WTC11 (cell line): ENCODE measurements at regions not wholly inside any gene's neighbourhood (a gene's known extent, or its start where the extent isn't known, plus 50 kb on each side); places are given as distances from the start of the nearest gene placed in this dataset.

Source experiments
- ATAC-seq: fragments of 200-7000 bp; cut with Tn5 transposase; 2 replicates; pipeline ENCODE4 v1.10.0; 2021; ENCODE audit warnings: mild to moderate bottlenecking, moderate library complexity
- CTCF ChIA-PET: fragments of 300-600 bp; sonication (Branson Sonifier 250); formaldehyde crosslinking; loops from one replicate; lab custom pipeline; 2021; ENCODE audit warnings: antibody characterized with exemption; lab: Charles Lee
- POLR2A ChIA-PET: fragments of 350-600 bp; sonication (Branson Sonifier 250); formaldehyde crosslinking; loops from one replicate; lab custom pipeline; 2021; ENCODE audit warnings: antibody characterized with exemption; lab: Charles Lee
- DNase-seq: peaks from one replicate; pipeline ENCODE4 v3.0.0; 2021; ENCODE audit warnings: low spot score
- H3K27ac Mint-ChIP-seq: 2 replicates; pipeline ENCODE4 v1.8.0; 2021; ENCODE audit warnings: mixed read lengths
- H3K27me3 Mint-ChIP-seq: 2 replicates; pipeline ENCODE4 v1.8.0; 2021; ENCODE audit warnings: low read depth, mild to moderate bottlenecking, moderate library complexity, mixed read lengths
- H3K36me3 Mint-ChIP-seq: 2 replicates; pipeline ENCODE4 v1.8.0; 2021; ENCODE audit warnings: mixed read lengths
- H3K4me1 Mint-ChIP-seq: 2 replicates; pipeline ENCODE4 v1.8.0; 2022; ENCODE audit warnings: mixed read lengths
- H3K4me3 Mint-ChIP-seq: 2 replicates; pipeline ENCODE4 v1.8.0; 2021; ENCODE audit warnings: mild to moderate bottlenecking, moderate library complexity, mixed read lengths
- H3K9me3 Mint-ChIP-seq: 2 replicates; pipeline ENCODE4 v1.8.0; 2021; ENCODE audit warnings: mixed read lengths
- ATF1 ChIP-seq: sonication (generic); formaldehyde crosslinking; IDR thresholded peaks from 2 replicates; pipeline ENCODE4 v1.8.1; 2023; ENCODE audit warnings: mild to moderate bottlenecking, moderate library complexity, missing genetic modification reagents
- CREB1 ChIP-seq: sonication (generic); formaldehyde crosslinking; IDR thresholded peaks from 2 replicates; pipeline ENCODE4 v1.8.0; 2023; ENCODE audit warnings: mild to moderate bottlenecking, missing genetic modification reagents
- FOXJ3 ChIP-seq: sonication (generic); formaldehyde crosslinking; IDR thresholded peaks from 2 replicates; pipeline ENCODE4 v1.9.0; 2021; ENCODE audit warnings: missing genetic modification reagents, mild to moderate bottlenecking, borderline replicate concordance
- HMGA2 ChIP-seq: fragments of 250-450 bp; sonication (Bioruptor Pico); IDR thresholded peaks from 2 replicates; pipeline ENCODE4 v1.4.0; 2021; ENCODE audit warnings: mild to moderate bottlenecking, moderate library complexity
- IRF2 ChIP-seq: sonication (generic); formaldehyde crosslinking; IDR thresholded peaks from 2 replicates; pipeline ENCODE4 v1.8.0; 2022; ENCODE audit warnings: low read depth, missing genetic modification reagents, borderline replicate concordance
- NFATC4 ChIP-seq: fragments of 250-450 bp; sonication (Bioruptor Pico); IDR thresholded peaks from 2 replicates; pipeline ENCODE4 v1.9.0; 2021; ENCODE audit warnings: mild to moderate bottlenecking
- NR2C2 ChIP-seq: sonication (generic); formaldehyde crosslinking; IDR thresholded peaks from 2 replicates; pipeline ENCODE4 v1.8.0; 2022; ENCODE audit warnings: mild to moderate bottlenecking, missing genetic modification reagents
- NR3C1 ChIP-seq: sonication (generic); formaldehyde crosslinking; conservative IDR thresholded peaks from 2 replicates; pipeline ENCODE4 v1.8.1; 2023; ENCODE audit warnings: low read depth, mild to moderate bottlenecking, missing genetic modification reagents
- SMAD3 ChIP-seq: sonication (generic); formaldehyde crosslinking; IDR thresholded peaks from 2 replicates; pipeline ENCODE4 v1.8.0; 2022; ENCODE audit warnings: missing genetic modification reagents, mild to moderate bottlenecking, borderline replicate concordance
- SMAD4 ChIP-seq: sonication (generic); formaldehyde crosslinking; IDR thresholded peaks from 2 replicates; pipeline ENCODE4 v1.8.0; 2022; ENCODE audit warnings: mild to moderate bottlenecking, missing genetic modification reagents
- SP1 ChIP-seq: sonication (generic); formaldehyde crosslinking; conservative IDR thresholded peaks from 2 replicates; pipeline ENCODE4 v1.8.1; 2022; ENCODE audit warnings: missing genetic modification reagents
- TCF7 ChIP-seq: sonication (generic); formaldehyde crosslinking; IDR thresholded peaks from 2 replicates; pipeline ENCODE4 v1.8.0; 2022; ENCODE audit warnings: mild to moderate bottlenecking, low read depth, missing genetic modification reagents, moderate library complexity
- TEAD4 ChIP-seq: sonication (generic); formaldehyde crosslinking; IDR thresholded peaks from 2 replicates; pipeline ENCODE4 v1.8.0; 2022; ENCODE audit warnings: mild to moderate bottlenecking, missing genetic modification reagents
- ZBTB21 ChIP-seq: sonication (generic); formaldehyde crosslinking; IDR thresholded peaks from 2 replicates; pipeline ENCODE4 v1.8.1; 2023; ENCODE audit warnings: mild to moderate bottlenecking, missing genetic modification reagents, borderline replicate concordance
- ZNF121 ChIP-seq: sonication (generic); formaldehyde crosslinking; IDR thresholded peaks from 2 replicates; pipeline ENCODE4 v1.8.0; 2023; ENCODE audit warnings: missing genetic modification reagents
- TF ChIP-seq, protein P1 (sequence below): fragments of 250-450 bp; sonication (Bioruptor Pico); IDR thresholded peaks from 2 replicates; pipeline ENCODE4 v2.1.2; 2022; ENCODE audit warnings: mild to moderate bottlenecking, moderate library complexity
- TF ChIP-seq, protein P2 (sequence below): sonication (generic); formaldehyde crosslinking; IDR thresholded peaks from 2 replicates; pipeline ENCODE4 v1.8.1; 2022; ENCODE audit warnings: low read depth, mild to moderate bottlenecking, moderate library complexity, missing genetic modification reagents, borderline replicate concordance
- TF ChIP-seq, protein P3 (sequence below): fragments of 250-450 bp; sonication (Bioruptor Pico); conservative IDR thresholded peaks from 2 replicates; pipeline ENCODE4 v1.9.0; 2021; ENCODE audit warnings: mild to moderate bottlenecking
- TF ChIP-seq, protein P4 (sequence below): sonication (generic); formaldehyde crosslinking; IDR thresholded peaks from 2 replicates; pipeline ENCODE4 v1.8.1; 2023; ENCODE audit warnings: mild to moderate bottlenecking, moderate library complexity, missing genetic modification reagents
- TF ChIP-seq, protein P5 (sequence below): sonication (generic); formaldehyde crosslinking; IDR thresholded peaks from 2 replicates; pipeline ENCODE4 v1.8.0; 2022; ENCODE audit warnings: mild to moderate bottlenecking, missing genetic modification reagents
- TF ChIP-seq, protein P6 (sequence below): fragments of 250-450 bp; sonication (Bioruptor Pico); IDR thresholded peaks from 2 replicates; pipeline ENCODE4 v1.8.0; 2021; ENCODE audit warnings: mild to moderate bottlenecking
- TF ChIP-seq, protein P7 (sequence below): sonication (generic); formaldehyde crosslinking; IDR thresholded peaks from 2 replicates; pipeline ENCODE4 v1.8.0; 2022; ENCODE audit warnings: mild to moderate bottlenecking, missing genetic modification reagents
- TF ChIP-seq, protein P8 (sequence below): sonication (generic); formaldehyde crosslinking; IDR thresholded peaks from 2 replicates; pipeline ENCODE4 v1.8.1; 2022; ENCODE audit warnings: mild to moderate bottlenecking, moderate library complexity, missing genetic modification reagents

DNA sequence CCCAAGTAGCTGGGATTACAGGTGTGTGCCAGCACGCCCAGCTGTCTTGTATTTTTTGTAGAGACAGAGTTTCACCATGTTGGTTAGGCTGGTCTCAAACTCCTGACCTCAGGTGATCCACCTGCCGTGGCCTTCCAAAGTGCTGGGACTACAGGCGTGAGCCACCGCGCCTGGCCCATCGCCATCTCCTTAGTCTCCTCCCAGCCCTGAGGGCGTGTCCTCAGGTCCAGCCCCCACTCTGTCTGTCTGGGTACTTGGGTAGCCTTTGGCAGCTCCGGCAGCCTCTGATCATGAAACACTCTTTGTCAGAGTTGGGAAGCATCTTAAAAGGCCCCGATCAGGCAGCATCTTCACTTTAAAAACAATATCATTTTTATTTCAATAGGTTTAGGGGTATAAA, 90.3 kb upstream of the DISP3 start:
- no peak for DNase-seq
- Mint-ChIP-seq H3K27me3 (no peaks in the 10 kb centered on the region; the same call in 1 of the 2 replicates), H3K36me3 (no peaks in the 10 kb centered on the region), H3K4me1 (peaks cover 21% of the 10 kb centered on the region), H3K4me3 (no peak overlapping the region), H3K9me3 (no peaks in the 10 kb centered on the region), H3K27ac (no peak overlapping the region)
- no peak for TF ChIP-seq NR2C2
- TF ChIP-seq ATF1 (CRISPR knock-in tag): no peak
- TF ChIP-seq, protein P1, sequence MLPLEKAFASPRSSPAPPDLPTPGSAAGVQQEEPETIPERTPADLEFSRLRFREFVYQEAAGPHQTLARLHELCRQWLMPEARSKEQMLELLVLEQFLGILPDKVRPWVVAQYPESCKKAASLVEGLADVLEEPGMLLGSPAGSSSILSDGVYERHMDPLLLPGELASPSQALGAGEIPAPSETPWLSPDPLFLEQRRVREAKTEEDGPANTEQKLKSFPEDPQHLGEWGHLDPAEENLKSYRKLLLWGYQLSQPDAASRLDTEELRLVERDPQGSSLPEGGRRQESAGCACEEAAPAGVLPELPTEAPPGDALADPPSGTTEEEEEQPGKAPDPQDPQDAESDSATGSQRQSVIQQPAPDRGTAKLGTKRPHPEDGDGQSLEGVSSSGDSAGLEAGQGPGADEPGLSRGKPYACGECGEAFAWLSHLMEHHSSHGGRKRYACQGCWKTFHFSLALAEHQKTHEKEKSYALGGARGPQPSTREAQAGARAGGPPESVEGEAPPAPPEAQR (CRISPR knock-in tag): no peak
- TF ChIP-seq, protein P2, sequence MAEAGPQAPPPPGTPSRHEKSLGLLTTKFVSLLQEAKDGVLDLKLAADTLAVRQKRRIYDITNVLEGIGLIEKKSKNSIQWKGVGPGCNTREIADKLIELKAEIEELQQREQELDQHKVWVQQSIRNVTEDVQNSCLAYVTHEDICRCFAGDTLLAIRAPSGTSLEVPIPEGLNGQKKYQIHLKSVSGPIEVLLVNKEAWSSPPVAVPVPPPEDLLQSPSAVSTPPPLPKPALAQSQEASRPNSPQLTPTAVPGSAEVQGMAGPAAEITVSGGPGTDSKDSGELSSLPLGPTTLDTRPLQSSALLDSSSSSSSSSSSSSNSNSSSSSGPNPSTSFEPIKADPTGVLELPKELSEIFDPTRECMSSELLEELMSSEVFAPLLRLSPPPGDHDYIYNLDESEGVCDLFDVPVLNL: no peak
- TF ChIP-seq SP1 (CRISPR knock-in tag): no peak
- TF ChIP-seq SMAD3 (CRISPR knock-in tag): no peak
- no peak for TF ChIP-seq SMAD4 (CRISPR knock-in tag)
- no peak for TF ChIP-seq CREB1 (CRISPR knock-in tag)
- TF ChIP-seq ZNF121 (CRISPR knock-in tag): no peak
- TF ChIP-seq HMGA2 (CRISPR knock-in tag): no peak
- TF ChIP-seq, protein P3, sequence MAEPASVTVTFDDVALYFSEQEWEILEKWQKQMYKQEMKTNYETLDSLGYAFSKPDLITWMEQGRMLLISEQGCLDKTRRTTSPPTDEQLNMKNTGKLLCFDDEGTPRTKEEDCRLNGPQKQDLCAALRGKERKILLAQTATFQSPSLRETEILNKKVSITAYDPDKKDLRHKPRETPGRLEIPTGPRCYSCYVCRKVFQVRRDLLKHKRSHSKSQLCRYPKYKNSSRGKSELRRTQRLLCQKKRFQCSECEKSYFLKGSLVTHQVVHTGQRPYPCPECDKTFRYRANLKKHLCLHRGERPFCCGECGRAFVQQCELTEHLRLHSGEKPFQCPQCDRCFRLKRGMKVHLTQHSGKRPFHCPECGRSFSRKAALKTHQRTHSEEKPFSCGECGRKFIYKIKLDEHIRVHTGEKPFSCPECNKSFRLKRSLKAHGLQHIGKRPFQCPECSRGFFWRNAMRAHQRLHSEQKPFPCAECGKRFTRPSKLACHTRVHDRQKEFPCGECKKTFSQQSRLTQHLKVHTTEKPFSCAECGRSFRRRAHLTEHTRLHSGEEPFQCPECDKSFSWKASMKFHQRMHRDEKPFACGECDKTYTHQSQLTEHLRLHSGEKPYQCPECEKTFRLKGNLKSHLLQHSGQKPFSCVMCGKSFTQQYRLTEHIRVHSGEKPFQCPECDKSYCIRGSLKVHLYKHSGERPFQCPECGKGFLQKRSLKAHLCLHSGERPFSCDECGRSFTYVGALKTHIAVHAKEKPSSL (CRISPR knock-in tag): no peak
- ChIA-PET CTCF (interaction anchor here (2.9 kb wide), 1 partner anchor 24 kb away, joined by 9 read pairs; no protein-coding TSS in a partner anchor), POLR2A (no interaction called here)
- peak; percentile 81 for ATAC-seq

DNA sequence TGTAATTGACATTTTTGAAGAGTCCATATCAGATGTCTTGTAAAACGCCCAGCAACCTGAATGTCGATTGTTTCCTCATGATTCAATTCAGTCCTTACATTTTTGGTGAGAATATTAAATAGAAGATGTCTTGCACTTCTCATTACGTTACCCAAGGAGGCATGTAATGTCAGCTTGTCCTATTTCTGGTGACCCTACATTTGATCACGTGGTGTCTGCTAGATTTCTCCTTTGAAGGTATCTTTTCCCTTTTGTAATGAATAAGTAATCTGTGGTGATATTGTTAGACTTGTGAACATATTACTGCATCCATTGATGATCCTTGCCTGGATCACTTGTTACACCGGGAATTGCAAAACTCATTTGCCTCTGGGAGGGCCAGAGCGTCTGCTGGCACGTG, 87.6 kb upstream of the DISP3 start:
- no peaks in the 10 kb centered on the region; the same call in 1 of the 2 replicates for H3K27me3 Mint-ChIP-seq
- no peak overlapping the region for H3K27ac Mint-ChIP-seq
- H3K36me3 Mint-ChIP-seq: no peaks in the 10 kb centered on the region
- no peak overlapping the region for H3K4me3 Mint-ChIP-seq
- ATAC-seq (no peak), DNase-seq (no peak)
- ChIA-PET POLR2A (no interaction called here), CTCF (no interaction called here)
- H3K9me3 Mint-ChIP-seq: no peaks in the 10 kb centered on the region
- H3K4me1 Mint-ChIP-seq: peaks cover 16% of the 10 kb centered on the region
- TF ChIP-seq, protein P4, sequence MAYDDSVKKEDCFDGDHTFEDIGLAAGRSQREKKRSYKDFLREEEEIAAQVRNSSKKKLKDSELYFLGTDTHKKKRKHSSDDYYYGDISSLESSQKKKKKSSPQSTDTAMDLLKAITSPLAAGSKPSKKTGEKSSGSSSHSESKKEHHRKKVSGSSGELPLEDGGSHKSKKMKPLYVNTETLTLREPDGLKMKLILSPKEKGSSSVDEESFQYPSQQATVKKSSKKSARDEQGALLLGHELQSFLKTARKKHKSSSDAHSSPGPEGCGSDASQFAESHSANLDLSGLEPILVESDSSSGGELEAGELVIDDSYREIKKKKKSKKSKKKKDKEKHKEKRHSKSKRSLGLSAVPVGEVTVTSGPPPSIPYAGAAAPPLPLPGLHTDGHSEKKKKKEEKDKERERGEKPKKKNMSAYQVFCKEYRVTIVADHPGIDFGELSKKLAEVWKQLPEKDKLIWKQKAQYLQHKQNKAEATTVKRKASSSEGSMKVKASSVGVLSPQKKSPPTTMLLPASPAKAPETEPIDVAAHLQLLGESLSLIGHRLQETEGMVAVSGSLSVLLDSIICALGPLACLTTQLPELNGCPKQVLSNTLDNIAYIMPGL (CRISPR knock-in tag): no peak
- TF ChIP-seq, protein P5, sequence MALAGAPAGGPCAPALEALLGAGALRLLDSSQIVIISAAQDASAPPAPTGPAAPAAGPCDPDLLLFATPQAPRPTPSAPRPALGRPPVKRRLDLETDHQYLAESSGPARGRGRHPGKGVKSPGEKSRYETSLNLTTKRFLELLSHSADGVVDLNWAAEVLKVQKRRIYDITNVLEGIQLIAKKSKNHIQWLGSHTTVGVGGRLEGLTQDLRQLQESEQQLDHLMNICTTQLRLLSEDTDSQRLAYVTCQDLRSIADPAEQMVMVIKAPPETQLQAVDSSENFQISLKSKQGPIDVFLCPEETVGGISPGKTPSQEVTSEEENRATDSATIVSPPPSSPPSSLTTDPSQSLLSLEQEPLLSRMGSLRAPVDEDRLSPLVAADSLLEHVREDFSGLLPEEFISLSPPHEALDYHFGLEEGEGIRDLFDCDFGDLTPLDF (CRISPR knock-in tag): no peak
- TF ChIP-seq TEAD4 (CRISPR knock-in tag): no peak
- TF ChIP-seq ZBTB21 (CRISPR knock-in tag): no peak
- TF ChIP-seq, protein P6, sequence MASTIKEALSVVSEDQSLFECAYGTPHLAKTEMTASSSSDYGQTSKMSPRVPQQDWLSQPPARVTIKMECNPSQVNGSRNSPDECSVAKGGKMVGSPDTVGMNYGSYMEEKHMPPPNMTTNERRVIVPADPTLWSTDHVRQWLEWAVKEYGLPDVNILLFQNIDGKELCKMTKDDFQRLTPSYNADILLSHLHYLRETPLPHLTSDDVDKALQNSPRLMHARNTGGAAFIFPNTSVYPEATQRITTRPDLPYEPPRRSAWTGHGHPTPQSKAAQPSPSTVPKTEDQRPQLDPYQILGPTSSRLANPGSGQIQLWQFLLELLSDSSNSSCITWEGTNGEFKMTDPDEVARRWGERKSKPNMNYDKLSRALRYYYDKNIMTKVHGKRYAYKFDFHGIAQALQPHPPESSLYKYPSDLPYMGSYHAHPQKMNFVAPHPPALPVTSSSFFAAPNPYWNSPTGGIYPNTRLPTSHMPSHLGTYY (CRISPR knock-in tag): no peak
- TF ChIP-seq FOXJ3 (CRISPR knock-in tag): no peak
- TF ChIP-seq, protein P1 (CRISPR knock-in tag): no peak
- TF ChIP-seq NFATC4 (CRISPR knock-in tag): no peak
- TF ChIP-seq IRF2 (CRISPR knock-in tag): no peak
- TF ChIP-seq, protein P7, sequence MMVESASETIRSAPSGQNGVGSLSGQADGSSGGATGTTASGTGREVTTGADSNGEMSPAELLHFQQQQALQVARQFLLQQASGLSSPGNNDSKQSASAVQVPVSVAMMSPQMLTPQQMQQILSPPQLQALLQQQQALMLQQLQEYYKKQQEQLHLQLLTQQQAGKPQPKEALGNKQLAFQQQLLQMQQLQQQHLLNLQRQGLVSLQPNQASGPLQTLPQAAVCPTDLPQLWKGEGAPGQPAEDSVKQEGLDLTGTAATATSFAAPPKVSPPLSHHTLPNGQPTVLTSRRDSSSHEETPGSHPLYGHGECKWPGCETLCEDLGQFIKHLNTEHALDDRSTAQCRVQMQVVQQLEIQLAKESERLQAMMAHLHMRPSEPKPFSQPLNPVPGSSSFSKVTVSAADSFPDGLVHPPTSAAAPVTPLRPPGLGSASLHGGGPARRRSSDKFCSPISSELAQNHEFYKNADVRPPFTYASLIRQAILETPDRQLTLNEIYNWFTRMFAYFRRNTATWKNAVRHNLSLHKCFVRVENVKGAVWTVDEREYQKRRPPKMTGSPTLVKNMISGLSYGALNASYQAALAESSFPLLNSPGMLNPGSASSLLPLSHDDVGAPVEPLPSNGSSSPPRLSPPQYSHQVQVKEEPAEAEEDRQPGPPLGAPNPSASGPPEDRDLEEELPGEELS (CRISPR knock-in tag): no peak
- TF ChIP-seq, protein P8, sequence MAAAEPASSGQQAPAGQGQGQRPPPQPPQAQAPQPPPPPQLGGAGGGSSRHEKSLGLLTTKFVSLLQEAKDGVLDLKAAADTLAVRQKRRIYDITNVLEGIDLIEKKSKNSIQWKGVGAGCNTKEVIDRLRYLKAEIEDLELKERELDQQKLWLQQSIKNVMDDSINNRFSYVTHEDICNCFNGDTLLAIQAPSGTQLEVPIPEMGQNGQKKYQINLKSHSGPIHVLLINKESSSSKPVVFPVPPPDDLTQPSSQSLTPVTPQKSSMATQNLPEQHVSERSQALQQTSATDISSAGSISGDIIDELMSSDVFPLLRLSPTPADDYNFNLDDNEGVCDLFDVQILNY (CRISPR knock-in tag): no peak
- no peak for TF ChIP-seq TCF7 (CRISPR knock-in tag)
- no peak for TF ChIP-seq NR3C1 (CRISPR knock-in tag)
